ENCODE measurements at regions not wholly inside any gene's neighbourhood (a gene's known extent, or its start where the extent isn't known, plus 50 kb on each side); places are given as distances from the start of the nearest gene placed in this dataset.

DNA sequence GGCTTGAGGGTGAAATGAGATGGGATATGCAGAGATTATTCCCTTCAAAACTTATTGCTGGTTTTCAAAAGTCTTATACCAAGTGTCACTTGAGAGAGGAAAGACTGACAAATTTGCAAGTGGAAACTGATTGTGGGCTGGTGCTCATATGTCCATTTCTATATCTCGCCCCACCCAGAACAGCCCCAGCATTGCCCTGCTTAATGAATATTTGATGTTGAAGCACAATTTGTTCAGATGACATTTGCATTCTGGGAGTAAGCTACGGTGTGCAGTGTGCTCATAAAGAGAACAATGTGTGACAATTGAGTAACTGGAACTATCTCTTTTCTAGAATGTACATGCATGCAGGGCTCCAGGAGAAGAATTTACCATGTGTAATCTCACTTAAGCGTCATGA lies 223.5 kb upstream of the TRPC5 start:
- Histone ChIP-seq H3K4me3 (no peak overlapping the region), H3K27ac (no peak overlapping the region)
- no peak for TF ChIP-seq CTCF (IDR thresholded peaks at IDR 0.05)
- no peak for DNase-seq (ENCODE audit: low spot score)

GRCh38 chrX:112279940-112280339 lies 197.4 kb upstream of the TRPC5 start:
- H3K4me3 ChIP-seq, result no peak overlapping the region
- TF ChIP-seq CTCF (IDR thresholded peaks at IDR 0.05), result no peak
- no peak overlapping the region for H3K27ac ChIP-seq
- no peak for DNase-seq (ENCODE audit: low spot score)

GRCh38 chrX:112270991-112271390 lies 188.4 kb upstream of the TRPC5 start:
- H3K4me3 ChIP-seq, result no peak overlapping the region
- DNase-seq (ENCODE audit: low spot score), result no peak
- no peak for TF ChIP-seq CTCF (IDR thresholded peaks at IDR 0.05)
- no peak overlapping the region for H3K27ac ChIP-seq

DNA sequence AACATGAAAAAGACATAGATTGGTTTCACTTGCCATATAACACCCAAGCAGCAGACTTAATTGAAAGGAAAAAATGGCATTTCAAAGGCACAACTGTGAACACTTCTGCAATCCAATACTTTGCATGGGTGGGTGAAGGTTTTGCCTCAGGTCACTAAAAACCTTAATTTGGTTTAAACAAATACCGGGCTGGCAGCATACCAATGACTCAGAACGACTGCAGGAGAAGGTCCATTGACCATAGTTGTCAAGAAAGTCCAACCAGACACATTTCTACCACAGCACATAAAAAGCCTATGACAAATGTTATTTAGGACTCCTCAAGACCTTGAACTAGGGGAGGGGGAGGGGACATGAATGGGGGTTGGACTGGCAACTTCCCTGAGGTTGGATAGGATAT lies 183.6 kb upstream of the TRPC5 start:
- Histone ChIP-seq H3K27ac (no peak overlapping the region), H3K4me3 (no peak overlapping the region)
- no peak for TF ChIP-seq CTCF (IDR thresholded peaks at IDR 0.05)
- no peak for DNase-seq (ENCODE audit: low spot score)

- no peak overlapping the region for H3K27ac ChIP-seq
- H3K4me3 ChIP-seq, result no peak overlapping the region
- DNase-seq (ENCODE audit: low spot score), result no peak
- no peak for TF ChIP-seq CTCF (IDR thresholded peaks at IDR 0.05)
These were observed 176.8 kb upstream of the TRPC5 start for GRCh38 chrX:112259375-112259774.

GRCh38 chrX:112254896-112255295 lies 172.3 kb upstream of the TRPC5 start:
- DNase-seq (ENCODE audit: low spot score), result no peak
- TF ChIP-seq CTCF (IDR thresholded peaks at IDR 0.05), result no peak
- Histone ChIP-seq H3K4me3 (no peak overlapping the region), H3K27ac (no peak overlapping the region)

DNA sequence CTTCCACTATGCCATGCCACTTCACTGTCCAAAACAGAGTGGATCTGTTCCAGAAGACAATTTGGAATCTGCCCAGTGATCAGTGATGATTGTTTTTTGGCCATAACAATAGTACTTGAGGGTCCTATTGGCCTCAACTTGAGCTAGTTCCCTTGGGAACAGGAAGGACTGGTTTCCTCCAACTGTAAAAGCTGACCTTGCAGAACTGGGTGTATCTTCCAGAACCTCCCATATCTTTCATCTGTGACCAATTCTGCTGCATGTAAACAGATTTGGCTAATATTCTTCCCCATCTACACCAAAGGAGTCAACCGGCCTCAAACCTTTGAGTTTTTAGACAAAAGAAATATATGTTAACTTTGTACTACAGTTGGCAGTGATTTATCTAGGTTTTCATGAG lies 165.1 kb upstream of the TRPC5 start:
- no peak overlapping the region for H3K4me3 ChIP-seq
- no peak for DNase-seq (ENCODE audit: low spot score)
- H3K27ac ChIP-seq, result no peak overlapping the region
- TF ChIP-seq CTCF (IDR thresholded peaks at IDR 0.05), result no peak

Measured in coronary artery (tissue), 2 donors.